SH-SY5Y (cell line): ENCODE measurements at regions not wholly inside any gene's neighbourhood (a gene's known extent, or its start where the extent isn't known, plus 50 kb on each side); places are given as distances from the start of the nearest gene placed in this dataset.

Experiments used
- GATA2 ChIP-seq: IDR thresholded peaks from 2 replicates; pipeline ENCODE4 v1.6.1; 2011; ENCODE audit warnings: mild to moderate bottlenecking, low read depth, low read length
- GATA3 ChIP-seq: IDR thresholded peaks from 2 replicates; pipeline ENCODE4 v1.6.1; 2011; ENCODE audit warnings: low read depth, mild to moderate bottlenecking, low read length, moderate library complexity

- no peak for TF ChIP-seq GATA3
- no peak for TF ChIP-seq GATA2
Measured at GRCh38 chr3:124075753-124076152, 83.8 kb upstream of the ROPN1 start.
